T-helper 2 cell treated with Interferon-gamma antibody and Interleukin-4, amounts not matched to agents 5 μg/mL and 100 μg/mL, for 36 hours (primary cell): ENCODE measurements at regions not wholly inside any gene's neighbourhood (a gene's known extent, or its start where the extent isn't known, plus 50 kb on each side); places are given as distances from the start of the nearest gene placed in this dataset.
A peak's percentile ranks its signal among the peaks of the same experiment; 100 is the strongest.

Source experiments
- DNase-seq: peaks from one replicate; pipeline ENCODE4 v3.0.0; 2021; ENCODE audit warnings: low spot score
- H3K27ac Mint-ChIP-seq: one replicate; pipeline ENCODE4 v1.8.0; 2021; ENCODE audit warnings: mild to moderate bottlenecking, mixed read lengths
- H3K27me3 Mint-ChIP-seq: one replicate; pipeline ENCODE4 v1.8.0; 2021; ENCODE audit warnings: low read depth, mixed read lengths
- H3K36me3 Mint-ChIP-seq: one replicate; pipeline ENCODE4 v1.8.0; 2021; ENCODE audit warnings: low read depth, mixed read lengths
- H3K4me1 Mint-ChIP-seq: one replicate; pipeline ENCODE4 v1.8.0; 2021; ENCODE audit warnings: low read depth, mixed read lengths
- H3K4me3 Mint-ChIP-seq: one replicate; pipeline ENCODE4 v1.8.0; 2022; ENCODE audit warnings: mild to moderate bottlenecking, moderate library complexity, mixed read lengths
- H3K9me3 Mint-ChIP-seq: one replicate; pipeline ENCODE4 v1.8.0; 2021; ENCODE audit warnings: mixed read lengths

GRCh38 chr10:10363217-10363616 lies 654.5 kb upstream of the CELF2 start:
- Mint-ChIP-seq H3K36me3 (no peaks in the 10 kb centered on the region), H3K27ac (no peak overlapping the region), H3K4me1 (no peaks in the 10 kb centered on the region), H3K9me3 (no peaks in the 10 kb centered on the region), H3K27me3 (no peaks in the 10 kb centered on the region), H3K4me3 (no peak overlapping the region)
- no peak for DNase-seq

GRCh38 chr10:10364902-10365301 lies 652.8 kb upstream of the CELF2 start:
- Mint-ChIP-seq H3K9me3 (no peaks in the 10 kb centered on the region), H3K36me3 (no peaks in the 10 kb centered on the region), H3K27ac (no peak overlapping the region), H3K4me1 (no peaks in the 10 kb centered on the region), H3K27me3 (no peaks in the 10 kb centered on the region), H3K4me3 (no peak overlapping the region)
- no peak for DNase-seq

GRCh38 chr10:10365676-10366075 lies 652.0 kb upstream of the CELF2 start:
- no peak overlapping the region for H3K4me3 Mint-ChIP-seq

GRCh38 chr10:10366836-10367235 lies 650.8 kb upstream of the CELF2 start:
- Mint-ChIP-seq H3K4me3 (no peak overlapping the region), H3K9me3 (no peaks in the 10 kb centered on the region), H3K27me3 (no peaks in the 10 kb centered on the region)

More at GRCh38 chr10:10365676-10366075, 652.0 kb upstream of the CELF2 start:
- H3K27me3 Mint-ChIP-seq = no peaks in the 10 kb centered on the region
- no peak for DNase-seq
- no peak overlapping the region for H3K27ac Mint-ChIP-seq
- no peaks in the 10 kb centered on the region for H3K9me3 Mint-ChIP-seq
- no peaks in the 10 kb centered on the region for H3K4me1 Mint-ChIP-seq
- H3K36me3 Mint-ChIP-seq = no peaks in the 10 kb centered on the region

GRCh38 chr10:10367264-10367663 lies 650.4 kb upstream of the CELF2 start:
- no peak overlapping the region for H3K27ac Mint-ChIP-seq

More at GRCh38 chr10:10366836-10367235, 650.8 kb upstream of the CELF2 start:
- H3K27ac Mint-ChIP-seq = no peak overlapping the region
- H3K36me3 Mint-ChIP-seq = no peaks in the 10 kb centered on the region
- no peak for DNase-seq
- H3K4me1 Mint-ChIP-seq = no peaks in the 10 kb centered on the region

GRCh38 chr10:10368951-10369576 lies 648.6 kb upstream of the CELF2 start:
- H3K36me3 Mint-ChIP-seq = no peaks in the 10 kb centered on the region
- H3K27me3 Mint-ChIP-seq = no peaks in the 10 kb centered on the region
- no peaks in the 10 kb centered on the region for H3K4me1 Mint-ChIP-seq
- no peak overlapping the region for H3K27ac Mint-ChIP-seq
- no peaks in the 10 kb centered on the region for H3K9me3 Mint-ChIP-seq
- no peak overlapping the region for H3K4me3 Mint-ChIP-seq
- no peak for DNase-seq

More at GRCh38 chr10:10367264-10367663, 650.4 kb upstream of the CELF2 start:
- Mint-ChIP-seq H3K4me3 (no peak overlapping the region), H3K4me1 (no peaks in the 10 kb centered on the region), H3K36me3 (no peaks in the 10 kb centered on the region), H3K9me3 (no peaks in the 10 kb centered on the region), H3K27me3 (no peaks in the 10 kb centered on the region)
- DNase-seq = no peak

- Mint-ChIP-seq H3K36me3 (no peaks in the 10 kb centered on the region), H3K4me3 (no peak overlapping the region), H3K9me3 (no peaks in the 10 kb centered on the region), H3K27me3 (peaks cover 3% of the 10 kb centered on the region), H3K27ac (no peak overlapping the region), H3K4me1 (no peaks in the 10 kb centered on the region)
- no peak for DNase-seq
Measured at GRCh38 chr10:10385831-10386230, 631.8 kb upstream of the CELF2 start.

- no peak for DNase-seq
- Mint-ChIP-seq H3K4me3 (no peak overlapping the region), H3K4me1 (no peaks in the 10 kb centered on the region), H3K27me3 (peaks cover 7% of the 10 kb centered on the region), H3K27ac (no peak overlapping the region), H3K36me3 (no peaks in the 10 kb centered on the region), H3K9me3 (no peaks in the 10 kb centered on the region)
Measured at GRCh38 chr10:10389182-10389581, 628.5 kb upstream of the CELF2 start.

- Mint-ChIP-seq H3K4me3 (no peak overlapping the region), H3K27ac (no peak overlapping the region), H3K27me3 (peaks cover 4% of the 10 kb centered on the region), H3K4me1 (no peaks in the 10 kb centered on the region), H3K36me3 (no peaks in the 10 kb centered on the region), H3K9me3 (no peaks in the 10 kb centered on the region)
- no peak for DNase-seq
Measured at GRCh38 chr10:10392511-10392910, 625.2 kb upstream of the CELF2 start.

GRCh38 chr10:10394933-10395658 lies 622.6 kb upstream of the CELF2 start:
- Mint-ChIP-seq H3K9me3 (no peaks in the 10 kb centered on the region), H3K27me3 (peaks cover 4% of the 10 kb centered on the region), H3K4me3 (no peak overlapping the region), H3K27ac (no peak overlapping the region), H3K4me1 (no peaks in the 10 kb centered on the region), H3K36me3 (no peaks in the 10 kb centered on the region)
- DNase-seq = no peak

- Mint-ChIP-seq H3K36me3 (no peaks in the 10 kb centered on the region), H3K4me1 (no peaks in the 10 kb centered on the region), H3K9me3 (no peaks in the 10 kb centered on the region)
Measured at GRCh38 chr10:10396601-10397000, 621.1 kb upstream of the CELF2 start.

GRCh38 chr10:10397906-10398305 lies 619.8 kb upstream of the CELF2 start:
- Mint-ChIP-seq H3K4me3 (no peak overlapping the region), H3K27ac (no peak overlapping the region), H3K27me3 (peaks cover 4% of the 10 kb centered on the region), H3K9me3 (no peaks in the 10 kb centered on the region), H3K36me3 (no peaks in the 10 kb centered on the region), H3K4me1 (no peaks in the 10 kb centered on the region)
- DNase-seq = no peak

More at GRCh38 chr10:10396601-10397000, 621.1 kb upstream of the CELF2 start:
- H3K27ac Mint-ChIP-seq = no peak overlapping the region
- no peak for DNase-seq
- no peak overlapping the region for H3K4me3 Mint-ChIP-seq
- peaks cover 4% of the 10 kb centered on the region for H3K27me3 Mint-ChIP-seq

- no peaks in the 10 kb centered on the region for H3K9me3 Mint-ChIP-seq
- peaks cover 6% of the 10 kb centered on the region for H3K27me3 Mint-ChIP-seq
- no peak overlapping the region for H3K27ac Mint-ChIP-seq
- H3K36me3 Mint-ChIP-seq = no peaks in the 10 kb centered on the region
- no peak overlapping the region for H3K4me3 Mint-ChIP-seq
- H3K4me1 Mint-ChIP-seq = no peaks in the 10 kb centered on the region
- DNase-seq = no peak
Measured at GRCh38 chr10:10403762-10404161, 613.9 kb upstream of the CELF2 start.

- Mint-ChIP-seq H3K9me3 (peaks cover 10% of the 10 kb centered on the region), H3K27me3 (peaks cover 3% of the 10 kb centered on the region), H3K27ac (peak overlapping the region; percentile 74), H3K36me3 (peaks cover 3% of the 10 kb centered on the region), H3K4me3 (peak overlapping the region; percentile 39), H3K4me1 (peaks cover 31% of the 10 kb centered on the region)
- DNase-seq = no peak
Measured at GRCh38 chr10:10417671-10418070, 600.0 kb upstream of the CELF2 start.
